ENCODE measurements at regions not wholly inside any gene's neighbourhood (a gene's known extent, or its start where the extent isn't known, plus 50 kb on each side); places are given as distances from the start of the nearest gene placed in this dataset.

DNA sequence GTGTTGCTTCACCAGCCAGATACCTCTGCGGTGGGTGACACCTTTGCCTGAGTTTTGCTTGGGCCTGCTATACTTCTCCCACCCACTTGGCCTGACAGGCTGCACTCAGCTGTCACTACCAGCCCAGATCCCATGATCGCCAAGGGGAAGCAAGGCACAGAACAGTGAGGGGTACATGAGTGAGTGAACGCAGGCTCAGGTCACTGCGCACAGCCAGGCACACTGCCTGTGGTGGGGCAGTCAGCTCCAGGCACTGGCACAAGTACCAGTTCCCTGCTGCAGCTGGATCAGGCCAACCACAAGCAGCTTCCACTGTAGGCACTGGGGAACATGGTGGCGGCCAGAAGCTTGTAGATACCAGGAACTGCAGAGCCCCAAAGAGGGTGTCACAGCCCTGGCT lies 441.9 kb upstream of the GRM3 start:
- H3K27me3 ChIP-seq (ENCODE audit: insufficient read depth, poor library complexity, severe bottlenecking), result no peaks in the 10 kb centered on the region

GRCh38 chr7:86199881-86200614 lies 443.7 kb upstream of the GRM3 start:
- DNase-seq (ENCODE audit: low read depth in 1 of 2, low spot score in 1 of 2), result no peak

More for the DNA sequence above, 441.9 kb upstream of the GRM3 start:
- no peak for DNase-seq (ENCODE audit: low read depth in 1 of 2, low spot score in 1 of 2)
- Histone ChIP-seq H3K4me3 (replicated peaks; ENCODE audit: insufficient read depth, low read length) (no peak overlapping the region), H3K27ac (replicated peaks) (no peak overlapping the region)
- TF ChIP-seq POLR2AphosphoS5 (IDR thresholded peaks at IDR 0.05; ENCODE audit: low read depth), result no peak
- TF ChIP-seq CTCF (IDR thresholded peaks at IDR 0.05; ENCODE audit: insufficient read depth, low read length), result no peak
- TF ChIP-seq, protein P1, sequence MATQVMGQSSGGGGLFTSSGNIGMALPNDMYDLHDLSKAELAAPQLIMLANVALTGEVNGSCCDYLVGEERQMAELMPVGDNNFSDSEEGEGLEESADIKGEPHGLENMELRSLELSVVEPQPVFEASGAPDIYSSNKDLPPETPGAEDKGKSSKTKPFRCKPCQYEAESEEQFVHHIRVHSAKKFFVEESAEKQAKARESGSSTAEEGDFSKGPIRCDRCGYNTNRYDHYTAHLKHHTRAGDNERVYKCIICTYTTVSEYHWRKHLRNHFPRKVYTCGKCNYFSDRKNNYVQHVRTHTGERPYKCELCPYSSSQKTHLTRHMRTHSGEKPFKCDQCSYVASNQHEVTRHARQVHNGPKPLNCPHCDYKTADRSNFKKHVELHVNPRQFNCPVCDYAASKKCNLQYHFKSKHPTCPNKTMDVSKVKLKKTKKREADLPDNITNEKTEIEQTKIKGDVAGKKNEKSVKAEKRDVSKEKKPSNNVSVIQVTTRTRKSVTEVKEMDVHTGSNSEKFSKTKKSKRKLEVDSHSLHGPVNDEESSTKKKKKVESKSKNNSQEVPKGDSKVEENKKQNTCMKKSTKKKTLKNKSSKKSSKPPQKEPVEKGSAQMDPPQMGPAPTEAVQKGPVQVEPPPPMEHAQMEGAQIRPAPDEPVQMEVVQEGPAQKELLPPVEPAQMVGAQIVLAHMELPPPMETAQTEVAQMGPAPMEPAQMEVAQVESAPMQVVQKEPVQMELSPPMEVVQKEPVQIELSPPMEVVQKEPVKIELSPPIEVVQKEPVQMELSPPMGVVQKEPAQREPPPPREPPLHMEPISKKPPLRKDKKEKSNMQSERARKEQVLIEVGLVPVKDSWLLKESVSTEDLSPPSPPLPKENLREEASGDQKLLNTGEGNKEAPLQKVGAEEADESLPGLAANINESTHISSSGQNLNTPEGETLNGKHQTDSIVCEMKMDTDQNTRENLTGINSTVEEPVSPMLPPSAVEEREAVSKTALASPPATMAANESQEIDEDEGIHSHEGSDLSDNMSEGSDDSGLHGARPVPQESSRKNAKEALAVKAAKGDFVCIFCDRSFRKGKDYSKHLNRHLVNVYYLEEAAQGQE (IDR thresholded peaks at IDR 0.05; ENCODE audit: insufficient replicate concordance, low read depth), result no peak
- TF ChIP-seq SPI1 (IDR thresholded peaks at IDR 0.05; ENCODE audit: borderline replicate concordance, low read depth), result no peak
- no peak for TF ChIP-seq GABPA (IDR thresholded peaks at IDR 0.05; ENCODE audit: low read depth)

GRCh38 chr7:86190351-86190750 lies 453.4 kb upstream of the GRM3 start:
- H3K27ac ChIP-seq (replicated peaks), result no peak overlapping the region
- DNase-seq (ENCODE audit: low read depth in 1 of 2, low spot score in 1 of 2), result no peak
- H3K27me3 ChIP-seq (ENCODE audit: insufficient read depth, poor library complexity, severe bottlenecking), result no peaks in the 10 kb centered on the region
- TF ChIP-seq, protein P1 (IDR thresholded peaks at IDR 0.05; ENCODE audit: insufficient replicate concordance, low read depth), result no peak
- TF ChIP-seq POLR2AphosphoS5 (IDR thresholded peaks at IDR 0.05; ENCODE audit: low read depth) (no peak), SPI1 (IDR thresholded peaks at IDR 0.05; ENCODE audit: borderline replicate concordance, low read depth) (no peak), GABPA (IDR thresholded peaks at IDR 0.05; ENCODE audit: low read depth) (no peak)
- no peak overlapping the region for H3K4me3 ChIP-seq (replicated peaks; ENCODE audit: insufficient read depth, low read length)

More at GRCh38 chr7:86199881-86200614, 443.7 kb upstream of the GRM3 start:
- Histone ChIP-seq H3K4me3 (replicated peaks; ENCODE audit: insufficient read depth, low read length) (no peak overlapping the region), H3K27me3 (ENCODE audit: insufficient read depth, poor library complexity, severe bottlenecking) (no peaks in the 10 kb centered on the region), H3K27ac (replicated peaks) (no peak overlapping the region)
- TF ChIP-seq SPI1 (IDR thresholded peaks at IDR 0.05; ENCODE audit: borderline replicate concordance, low read depth), result no peak
- no peak for TF ChIP-seq GABPA (IDR thresholded peaks at IDR 0.05; ENCODE audit: low read depth)
- no peak for TF ChIP-seq CTCF (IDR thresholded peaks at IDR 0.05; ENCODE audit: insufficient read depth, low read length)
- TF ChIP-seq, protein P1 (IDR thresholded peaks at IDR 0.05; ENCODE audit: insufficient replicate concordance, low read depth), result no peak
- no peak for TF ChIP-seq POLR2AphosphoS5 (IDR thresholded peaks at IDR 0.05; ENCODE audit: low read depth)

All from HL-60 (cell line).